ENCODE measurements at regions not wholly inside any gene's neighbourhood (a gene's known extent, or its start where the extent isn't known, plus 50 kb on each side); places are given as distances from the start of the nearest gene placed in this dataset.

DNA sequence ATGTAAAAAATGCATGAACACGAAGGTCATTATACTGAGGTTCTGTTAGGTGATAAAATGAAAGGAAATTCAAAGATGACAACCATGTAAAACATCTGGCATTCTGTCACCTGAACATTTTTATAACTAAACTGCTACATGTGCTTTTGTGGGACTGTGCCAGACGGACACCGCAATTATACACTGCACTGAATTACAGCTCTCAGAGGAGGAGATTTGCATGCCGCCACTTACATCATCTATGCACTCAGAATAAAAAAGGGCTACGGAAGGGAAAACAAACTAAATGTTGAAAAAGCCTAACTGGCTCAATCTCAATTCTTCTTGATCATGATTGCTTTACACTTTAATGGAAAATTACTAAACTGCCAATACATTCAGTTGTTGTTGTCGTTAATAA lies 614.0 kb upstream of the EYS start:
- TF ChIP-seq, protein P1, sequence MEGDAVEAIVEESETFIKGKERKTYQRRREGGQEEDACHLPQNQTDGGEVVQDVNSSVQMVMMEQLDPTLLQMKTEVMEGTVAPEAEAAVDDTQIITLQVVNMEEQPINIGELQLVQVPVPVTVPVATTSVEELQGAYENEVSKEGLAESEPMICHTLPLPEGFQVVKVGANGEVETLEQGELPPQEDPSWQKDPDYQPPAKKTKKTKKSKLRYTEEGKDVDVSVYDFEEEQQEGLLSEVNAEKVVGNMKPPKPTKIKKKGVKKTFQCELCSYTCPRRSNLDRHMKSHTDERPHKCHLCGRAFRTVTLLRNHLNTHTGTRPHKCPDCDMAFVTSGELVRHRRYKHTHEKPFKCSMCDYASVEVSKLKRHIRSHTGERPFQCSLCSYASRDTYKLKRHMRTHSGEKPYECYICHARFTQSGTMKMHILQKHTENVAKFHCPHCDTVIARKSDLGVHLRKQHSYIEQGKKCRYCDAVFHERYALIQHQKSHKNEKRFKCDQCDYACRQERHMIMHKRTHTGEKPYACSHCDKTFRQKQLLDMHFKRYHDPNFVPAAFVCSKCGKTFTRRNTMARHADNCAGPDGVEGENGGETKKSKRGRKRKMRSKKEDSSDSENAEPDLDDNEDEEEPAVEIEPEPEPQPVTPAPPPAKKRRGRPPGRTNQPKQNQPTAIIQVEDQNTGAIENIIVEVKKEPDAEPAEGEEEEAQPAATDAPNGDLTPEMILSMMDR (IDR thresholded peaks at IDR 0.05): no peak
- Histone ChIP-seq H3K79me2 (no peaks in the 10 kb centered on the region), H2AFZ (no peak overlapping the region), H3K27ac (no peak overlapping the region), H3K9me3 (ENCODE audit: control insufficient read depth, low read length) (no peaks in the 10 kb centered on the region), H3K9ac (no peak overlapping the region), H3K4me2 (ENCODE audit: low read length) (no peak overlapping the region), H3K36me3 (ENCODE audit: control insufficient read depth, insufficient read depth, low read length) (no peaks in the 10 kb centered on the region), H3K4me3 (ENCODE audit: low read depth, low read length) (no peak overlapping the region), H3K27me3 (ENCODE audit: control insufficient read depth, insufficient read depth, low read length) (no peaks in the 10 kb centered on the region), H3K4me1 (no peaks in the 10 kb centered on the region)

DNA sequence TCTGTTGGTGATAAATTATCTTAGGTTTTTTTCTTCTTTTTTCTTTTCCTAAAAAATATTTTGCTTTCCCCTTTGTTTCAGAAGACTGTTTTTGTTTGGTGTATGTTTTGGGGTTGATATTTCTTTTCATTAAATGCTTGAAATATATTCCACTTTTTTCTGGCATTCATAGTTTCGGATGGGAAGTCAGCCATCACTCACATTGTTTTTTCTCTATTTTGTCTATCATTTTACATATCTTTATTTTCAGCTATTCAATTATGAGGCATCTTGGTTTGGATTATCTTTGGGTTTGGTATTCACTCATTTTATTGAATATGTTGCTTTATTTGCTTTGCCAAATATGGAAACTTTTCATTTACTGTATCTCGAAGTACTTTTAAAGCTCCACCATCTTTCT lies 600.5 kb upstream of the EYS start:
- H3K4me3 ChIP-seq (ENCODE audit: low read depth, low read length): no peak overlapping the region
- H3K27me3 ChIP-seq (ENCODE audit: control insufficient read depth, insufficient read depth, low read length): no peaks in the 10 kb centered on the region
- H3K27ac ChIP-seq: no peak overlapping the region
- no peaks in the 10 kb centered on the region for H3K79me2 ChIP-seq
- TF ChIP-seq, protein P1 (IDR thresholded peaks at IDR 0.05): no peak
- H3K9ac ChIP-seq: no peak overlapping the region
- H3K9me3 ChIP-seq (ENCODE audit: control insufficient read depth, low read length): no peaks in the 10 kb centered on the region
- no peaks in the 10 kb centered on the region for H3K36me3 ChIP-seq (ENCODE audit: control insufficient read depth, insufficient read depth, low read length)
- no peaks in the 10 kb centered on the region for H3K4me1 ChIP-seq
- H3K4me2 ChIP-seq (ENCODE audit: low read length): no peak overlapping the region
- H2AFZ ChIP-seq: no peak overlapping the region

DNA sequence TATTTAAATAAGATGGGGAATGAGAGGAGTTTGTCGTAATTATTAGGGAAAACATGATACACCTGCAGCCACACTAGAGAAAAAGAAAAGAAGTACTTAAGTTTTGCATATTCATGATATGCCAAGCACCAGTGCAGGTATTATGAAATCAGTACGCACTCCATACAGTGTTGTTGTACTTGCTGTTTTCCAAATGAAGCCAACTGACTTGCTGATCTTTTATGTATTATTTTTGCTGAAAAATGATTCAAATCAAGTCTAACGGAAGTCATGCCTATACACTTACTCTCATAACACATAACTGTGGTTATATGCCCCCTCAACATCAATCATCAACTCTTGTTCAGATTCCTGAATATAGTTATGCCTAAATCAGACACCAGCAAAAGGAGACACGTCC lies 584.9 kb upstream of the EYS start:
- H3K4me3 ChIP-seq (ENCODE audit: low read depth, low read length): no peak overlapping the region
- no peaks in the 10 kb centered on the region for H3K27me3 ChIP-seq (ENCODE audit: control insufficient read depth, insufficient read depth, low read length)
- H3K79me2 ChIP-seq: no peaks in the 10 kb centered on the region
- H2AFZ ChIP-seq: no peak overlapping the region
- no peaks in the 10 kb centered on the region for H3K4me1 ChIP-seq
- no peak overlapping the region for H3K4me2 ChIP-seq (ENCODE audit: low read length)
- H3K9ac ChIP-seq: no peak overlapping the region
- TF ChIP-seq, protein P1 (IDR thresholded peaks at IDR 0.05): no peak
- H3K27ac ChIP-seq: no peak overlapping the region
- no peaks in the 10 kb centered on the region for H3K36me3 ChIP-seq (ENCODE audit: control insufficient read depth, insufficient read depth, low read length)
- H3K9me3 ChIP-seq (ENCODE audit: control insufficient read depth, low read length): no peaks in the 10 kb centered on the region

DNA sequence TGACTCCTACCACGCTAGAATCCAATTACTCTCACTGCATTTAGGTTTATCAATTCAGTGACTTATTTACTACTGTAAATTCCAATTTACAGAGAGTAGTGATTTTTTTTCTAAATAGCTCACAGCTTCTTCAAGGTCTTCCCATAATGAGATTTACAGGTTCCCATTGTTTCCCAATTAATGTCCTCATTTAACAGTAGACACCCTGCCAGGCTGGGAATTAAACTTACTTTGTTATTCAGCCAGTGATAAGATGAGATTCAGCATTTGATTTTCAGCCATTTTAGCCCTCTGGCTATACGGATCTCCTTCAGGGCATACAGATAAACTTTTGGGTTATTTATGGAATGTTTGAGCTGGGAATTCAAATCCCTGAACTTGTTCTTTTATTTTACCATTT lies 582.9 kb upstream of the EYS start:
- no peak overlapping the region for H3K27ac ChIP-seq
- TF ChIP-seq, protein P1 (IDR thresholded peaks at IDR 0.05): no peak
- no peaks in the 10 kb centered on the region for H3K9me3 ChIP-seq (ENCODE audit: control insufficient read depth, low read length)
- H3K27me3 ChIP-seq (ENCODE audit: control insufficient read depth, insufficient read depth, low read length): no peaks in the 10 kb centered on the region
- no peak overlapping the region for H3K4me2 ChIP-seq (ENCODE audit: low read length)
- H2AFZ ChIP-seq: no peak overlapping the region
- no peaks in the 10 kb centered on the region for H3K79me2 ChIP-seq
- H3K4me3 ChIP-seq (ENCODE audit: low read depth, low read length): no peak overlapping the region
- no peak overlapping the region for H3K9ac ChIP-seq
- H3K36me3 ChIP-seq (ENCODE audit: control insufficient read depth, insufficient read depth, low read length): no peaks in the 10 kb centered on the region
- H3K4me1 ChIP-seq: no peaks in the 10 kb centered on the region

DNA sequence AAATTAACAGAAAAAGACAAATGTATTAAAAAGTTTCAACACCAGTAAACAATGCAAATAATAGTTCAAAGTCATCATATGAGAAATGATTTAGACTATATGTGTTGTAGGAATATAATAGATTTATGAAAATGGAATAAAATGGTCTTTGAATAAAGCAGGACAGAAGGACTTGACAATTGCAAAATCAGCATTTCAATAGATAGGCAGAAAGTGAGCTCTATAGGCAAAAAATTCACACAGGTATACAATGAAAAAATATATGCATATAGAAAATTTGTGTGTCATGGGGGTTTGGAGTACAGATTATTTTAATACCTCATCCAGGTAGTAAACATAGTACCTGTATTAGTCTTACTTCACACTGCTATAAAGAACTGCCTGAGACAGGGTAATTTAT lies 571.1 kb upstream of the EYS start:
- Histone ChIP-seq H3K27me3 (ENCODE audit: control insufficient read depth, insufficient read depth, low read length) (no peaks in the 10 kb centered on the region), H3K9me3 (ENCODE audit: control insufficient read depth, low read length) (no peaks in the 10 kb centered on the region), H3K4me1 (no peaks in the 10 kb centered on the region), H3K27ac (no peak overlapping the region), H3K4me3 (ENCODE audit: low read depth, low read length) (no peak overlapping the region), H3K79me2 (no peaks in the 10 kb centered on the region), H2AFZ (no peak overlapping the region), H3K4me2 (ENCODE audit: low read length) (no peak overlapping the region), H3K36me3 (ENCODE audit: control insufficient read depth, insufficient read depth, low read length) (no peaks in the 10 kb centered on the region), H3K9ac (no peak overlapping the region)
- TF ChIP-seq, protein P1 (IDR thresholded peaks at IDR 0.05): no peak
